ENCODE measurements at regions not wholly inside any gene's neighbourhood (a gene's known extent, or its start where the extent isn't known, plus 50 kb on each side); places are given as distances from the start of the nearest gene placed in this dataset.

DNA sequence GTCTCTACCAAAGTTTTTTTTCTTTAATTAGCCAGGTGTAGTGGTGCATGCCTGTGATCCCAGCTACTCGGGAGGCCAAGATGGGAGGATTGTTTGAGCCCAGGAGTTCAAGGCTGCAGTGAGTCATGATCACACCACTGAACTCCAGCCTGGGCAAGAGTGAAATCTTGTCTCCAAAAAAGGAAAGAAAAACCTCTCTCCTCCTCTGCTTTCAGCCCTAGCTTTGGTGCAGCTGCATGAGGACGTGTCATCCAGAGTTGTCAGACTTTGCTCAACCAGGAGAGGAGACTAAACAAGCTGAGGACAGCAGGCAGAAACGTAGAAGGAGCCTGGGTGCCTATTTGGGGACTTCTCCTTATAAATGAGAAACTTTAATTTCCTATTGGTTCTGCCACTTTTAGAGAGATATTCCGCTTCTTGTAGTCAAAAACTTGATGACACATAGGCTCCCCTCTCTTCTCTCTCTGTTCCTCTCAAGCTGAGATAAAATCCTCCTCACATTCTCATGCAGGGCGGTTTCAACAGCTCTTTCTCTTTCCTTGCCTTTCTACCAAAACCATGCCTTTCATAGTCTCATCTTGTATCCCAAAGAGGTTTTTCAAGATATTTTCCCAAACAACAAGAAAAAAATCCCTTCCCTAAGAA is 205.4 kb downstream of the ARHGAP12 start:
- DNase-seq (ENCODE audit: low spot score) = no peak
- intact Hi-C loops (cut with DNase I) = no loop called here

GRCh38 chr10:31721096-31721495 is 207.5 kb downstream of the ARHGAP12 start:
- intact Hi-C loops (cut with DNase I) = no loop called here
- no peak for DNase-seq (ENCODE audit: low spot score)

DNA sequence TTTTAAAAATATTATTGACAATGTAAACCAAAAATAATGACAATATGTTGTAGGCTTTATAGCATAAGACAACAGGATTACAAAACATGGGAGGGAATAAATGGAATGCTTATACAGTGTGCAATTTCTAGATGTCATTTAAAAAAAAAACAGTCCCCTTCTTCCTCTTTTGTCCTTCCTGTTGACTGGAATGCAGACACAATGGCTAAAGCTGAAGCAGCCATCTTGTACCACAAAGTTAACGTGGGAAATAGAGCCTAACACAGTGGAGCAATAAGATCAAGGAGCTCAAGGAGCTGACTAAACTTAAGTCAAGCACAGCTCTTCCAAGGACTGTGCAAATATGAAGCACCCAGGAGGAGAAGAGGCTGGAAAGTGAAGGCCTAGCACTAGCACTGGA is 208.1 kb downstream of the ARHGAP12 start:
- DNase-seq (ENCODE audit: low spot score) = no peak

GRCh38 chr10:31709476-31709875 is 219.2 kb downstream of the ARHGAP12 start:
- intact Hi-C loops (cut with DNase I) = loop anchor here in 1 of 2 donors (10.0 kb wide), 1 partner anchor 45 kb away; no protein-coding TSS in a partner anchor

More for the DNA sequence above, 208.1 kb downstream of the ARHGAP12 start:
- intact Hi-C loops (cut with DNase I) = no loop called here

GRCh38 chr10:31709028-31709427 is 219.6 kb downstream of the ARHGAP12 start:
- intact Hi-C loops (cut with DNase I) = loop anchor here in 1 of 2 donors (10.0 kb wide), 1 partner anchor 46 kb away; no protein-coding TSS in a partner anchor
- DNase-seq (ENCODE audit: low spot score) = no peak

More at GRCh38 chr10:31709476-31709875, 219.2 kb downstream of the ARHGAP12 start:
- no peak for DNase-seq (ENCODE audit: low spot score)

DNA sequence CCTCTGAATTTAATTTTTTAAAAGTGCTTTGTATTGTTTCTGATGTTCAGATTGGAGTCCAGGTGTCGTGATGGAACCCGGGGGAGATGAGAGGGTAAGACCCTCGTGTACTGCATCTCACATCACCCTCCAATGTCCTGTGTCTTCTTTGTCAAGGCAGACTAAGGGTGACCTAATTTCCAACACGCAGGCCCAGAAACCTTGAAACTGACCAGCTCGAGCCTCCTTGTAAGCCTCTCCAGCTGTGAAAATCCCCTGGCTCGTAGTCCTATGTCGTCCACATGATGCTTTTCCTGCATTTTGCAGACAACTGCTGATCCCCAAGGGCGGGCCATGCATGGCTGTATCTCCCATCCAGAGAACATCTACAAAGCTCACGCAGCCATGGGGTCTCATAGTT is 220.2 kb downstream of the ARHGAP12 start:
- no peak for DNase-seq (ENCODE audit: low spot score)
- intact Hi-C loops (cut with DNase I) = loop anchor here in 1 of 2 donors (10.0 kb wide), 1 partner anchor 46 kb away; no protein-coding TSS in a partner anchor

DNA sequence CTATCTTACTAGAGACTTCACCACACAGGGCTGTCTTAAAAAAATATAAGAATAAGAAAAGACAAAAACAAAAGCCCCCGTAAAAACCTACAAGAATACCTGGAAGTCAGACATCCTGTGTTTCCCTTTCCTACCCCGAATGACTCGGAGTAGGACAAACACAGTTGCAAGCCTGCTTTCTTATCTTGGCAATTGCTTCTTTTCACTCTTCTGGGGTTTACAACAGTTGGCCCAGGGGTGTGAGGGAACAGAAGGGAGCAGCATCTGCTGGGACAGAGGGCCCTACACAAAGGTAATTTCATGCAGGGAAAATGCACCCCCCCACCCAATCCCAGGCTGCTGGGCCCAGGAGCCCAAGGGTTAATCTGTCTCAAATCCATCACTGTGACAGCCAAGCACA is 220.6 kb downstream of the ARHGAP12 start:
- DNase-seq (ENCODE audit: low spot score) = no peak
- intact Hi-C loops (cut with DNase I) = loop anchor here in 1 of 2 donors (10.0 kb wide), 1 partner anchor 47 kb away; no protein-coding TSS in a partner anchor

GRCh38 chr10:31707093-31708039 is 221.3 kb downstream of the ARHGAP12 start:
- peak; percentile 92 for DNase-seq (ENCODE audit: low spot score)

DNA sequence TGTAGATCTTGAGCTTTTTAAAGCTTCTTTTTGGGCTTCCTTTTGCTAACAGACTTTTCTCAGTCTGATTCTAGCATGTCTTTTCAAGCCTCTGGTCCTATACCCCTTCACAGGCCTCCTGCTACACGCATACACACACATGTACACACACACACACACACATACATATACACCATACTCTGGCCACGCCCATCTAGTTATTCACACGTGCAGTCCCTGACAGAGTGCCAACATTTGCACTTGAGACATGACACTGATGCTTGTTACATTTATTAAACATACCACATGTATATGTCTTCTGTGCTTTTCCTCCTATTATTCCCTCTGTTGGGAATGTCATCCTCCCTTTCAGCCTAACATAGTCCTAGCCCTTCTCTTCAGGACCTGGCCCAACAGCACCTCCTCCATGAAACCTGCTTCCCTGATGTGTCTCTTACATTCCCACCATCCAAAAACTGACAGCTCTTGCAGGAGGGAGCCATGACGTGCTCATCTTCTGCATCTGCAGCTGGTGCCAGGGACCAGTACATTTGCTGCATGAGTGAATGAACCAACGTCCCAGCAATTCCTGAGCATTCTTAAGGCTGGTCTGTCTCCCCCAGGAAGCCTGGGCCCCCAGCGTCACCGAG is 222.1 kb downstream of the ARHGAP12 start:
- intact Hi-C loops (cut with DNase I) = loop anchor here in 1 of 2 donors (10.0 kb wide), 1 partner anchor 48 kb away; no protein-coding TSS in a partner anchor
- DNase-seq (ENCODE audit: low spot score) = peak; percentile 86

More at GRCh38 chr10:31707093-31708039, 221.3 kb downstream of the ARHGAP12 start:
- intact Hi-C loops (cut with DNase I) = loop anchor here in 1 of 2 donors (10.0 kb wide), 1 partner anchor 47 kb away; no protein-coding TSS in a partner anchor

DNA sequence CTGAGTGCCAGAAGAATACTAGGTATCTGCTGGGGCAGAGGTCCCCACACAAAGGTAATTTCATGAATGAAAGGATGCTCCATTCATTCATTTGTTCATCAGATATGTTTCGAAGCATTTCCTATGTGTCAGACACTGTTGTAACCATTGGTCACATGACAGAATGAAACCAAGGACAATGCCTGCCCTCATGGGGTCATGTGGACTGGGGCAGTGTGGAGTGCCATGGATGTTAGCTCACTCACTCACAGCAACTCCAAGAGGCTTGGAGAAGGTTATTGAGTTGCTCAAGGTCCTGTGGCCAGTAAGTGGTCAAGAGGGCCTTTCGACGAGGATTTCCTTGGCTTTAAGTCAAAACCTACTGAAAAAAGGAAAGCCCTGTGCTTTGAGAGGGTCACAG is 223.5 kb downstream of the ARHGAP12 start:
- DNase-seq (ENCODE audit: low spot score) = no peak
- intact Hi-C loops (cut with DNase I) = loop anchor here in 1 of 2 donors (10.0 kb wide), 1 partner anchor 50 kb away; no protein-coding TSS in a partner anchor

DNA sequence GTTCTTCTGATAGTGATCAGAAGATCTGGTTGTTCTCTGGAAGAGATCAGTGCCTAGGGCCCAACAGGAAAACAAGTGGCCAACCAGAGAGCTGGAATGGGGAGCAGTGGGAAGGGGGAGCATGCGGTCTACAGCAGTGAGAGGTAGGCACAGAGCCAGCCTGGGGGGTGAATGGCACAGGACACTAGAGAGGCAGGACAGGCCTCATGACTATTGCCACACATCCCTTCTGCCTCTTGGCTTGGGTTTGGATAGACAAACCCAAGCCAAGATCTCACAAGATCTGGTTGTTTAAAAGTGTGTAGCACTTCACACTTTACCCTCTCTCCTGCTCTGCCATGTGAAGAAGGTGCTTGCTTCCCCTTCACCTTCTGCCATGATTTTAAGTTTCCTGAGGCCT is 224.4 kb downstream of the ARHGAP12 start:
- intact Hi-C loops (cut with DNase I) = loop anchor here (5.0 to 10.0 kb wide), 3 partner anchors 48 to 922 kb away; no protein-coding TSS in a partner anchor
- DNase-seq (ENCODE audit: low spot score) = no peak

DNA sequence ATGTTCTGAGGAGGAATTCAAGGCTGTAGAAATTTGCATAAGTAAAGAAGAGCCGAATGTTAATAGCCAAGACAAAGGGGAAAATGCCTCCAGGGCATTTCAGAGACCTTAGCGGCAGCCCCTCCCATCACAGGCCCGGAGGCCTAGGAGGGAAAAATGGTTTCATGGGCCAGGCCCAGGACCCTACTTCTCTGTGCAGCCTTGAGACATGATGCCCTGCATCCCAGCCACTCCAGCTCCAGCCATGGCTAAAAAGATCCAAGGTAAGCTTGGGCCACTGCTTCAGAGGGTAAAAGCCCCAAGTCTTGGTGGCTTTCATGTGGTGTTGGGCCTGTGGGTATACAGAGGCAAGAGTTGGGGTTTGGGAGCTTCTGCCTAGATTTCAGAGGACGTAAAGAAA is 225.7 kb downstream of the ARHGAP12 start:
- intact Hi-C loops (cut with DNase I) = loop anchor here (5.0 to 10.0 kb wide), 3 partner anchors 49 to 921 kb away; no protein-coding TSS in a partner anchor
- DNase-seq (ENCODE audit: low spot score) = no peak

GRCh38 chr10:31702005-31702404 is 226.6 kb downstream of the ARHGAP12 start:
- intact Hi-C loops (cut with DNase I) = loop anchor here (5.0 to 10.0 kb wide), 3 partner anchors 50 to 920 kb away; no protein-coding TSS in a partner anchor
- DNase-seq (ENCODE audit: low spot score) = no peak

DNA sequence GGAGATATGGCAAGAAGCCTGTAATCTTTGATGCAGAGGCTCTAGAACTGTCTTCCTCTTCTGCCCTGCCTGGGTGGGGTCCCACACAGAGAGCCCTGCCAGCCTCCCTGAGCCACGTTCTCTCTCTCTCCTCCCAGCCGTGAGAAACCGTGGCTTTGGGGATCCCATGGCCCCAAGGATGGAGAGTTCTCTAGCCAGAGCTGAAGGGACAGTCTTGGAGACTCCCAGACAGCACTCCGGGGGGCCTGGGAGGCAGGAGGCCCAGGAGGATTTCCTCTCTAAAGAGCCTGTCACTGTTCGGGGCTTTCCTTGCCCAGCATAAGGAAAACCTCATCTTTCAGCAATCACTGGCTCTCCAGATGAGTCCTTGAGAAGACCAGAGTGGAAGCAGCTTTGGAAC is 227.1 kb downstream of the ARHGAP12 start:
- intact Hi-C loops (cut with DNase I) = loop anchor here (5.0 to 10.0 kb wide), 3 partner anchors 51 to 919 kb away; no protein-coding TSS in a partner anchor
- no peak for DNase-seq (ENCODE audit: low spot score)

- intact Hi-C loops (cut with DNase I) = loop anchor here (5.0 to 10.0 kb wide), 3 partner anchors 52 to 918 kb away; no protein-coding TSS in a partner anchor
- no peak for DNase-seq (ENCODE audit: low spot score)
Observed at GRCh38 chr10:31700181-31700611, 228.4 kb downstream of the ARHGAP12 start.

- intact Hi-C loops (cut with DNase I) = no loop called here
- DNase-seq (ENCODE audit: low spot score) = peak; percentile 69
Observed at GRCh38 chr10:31698181-31698830, 230.3 kb downstream of the ARHGAP12 start.

DNA sequence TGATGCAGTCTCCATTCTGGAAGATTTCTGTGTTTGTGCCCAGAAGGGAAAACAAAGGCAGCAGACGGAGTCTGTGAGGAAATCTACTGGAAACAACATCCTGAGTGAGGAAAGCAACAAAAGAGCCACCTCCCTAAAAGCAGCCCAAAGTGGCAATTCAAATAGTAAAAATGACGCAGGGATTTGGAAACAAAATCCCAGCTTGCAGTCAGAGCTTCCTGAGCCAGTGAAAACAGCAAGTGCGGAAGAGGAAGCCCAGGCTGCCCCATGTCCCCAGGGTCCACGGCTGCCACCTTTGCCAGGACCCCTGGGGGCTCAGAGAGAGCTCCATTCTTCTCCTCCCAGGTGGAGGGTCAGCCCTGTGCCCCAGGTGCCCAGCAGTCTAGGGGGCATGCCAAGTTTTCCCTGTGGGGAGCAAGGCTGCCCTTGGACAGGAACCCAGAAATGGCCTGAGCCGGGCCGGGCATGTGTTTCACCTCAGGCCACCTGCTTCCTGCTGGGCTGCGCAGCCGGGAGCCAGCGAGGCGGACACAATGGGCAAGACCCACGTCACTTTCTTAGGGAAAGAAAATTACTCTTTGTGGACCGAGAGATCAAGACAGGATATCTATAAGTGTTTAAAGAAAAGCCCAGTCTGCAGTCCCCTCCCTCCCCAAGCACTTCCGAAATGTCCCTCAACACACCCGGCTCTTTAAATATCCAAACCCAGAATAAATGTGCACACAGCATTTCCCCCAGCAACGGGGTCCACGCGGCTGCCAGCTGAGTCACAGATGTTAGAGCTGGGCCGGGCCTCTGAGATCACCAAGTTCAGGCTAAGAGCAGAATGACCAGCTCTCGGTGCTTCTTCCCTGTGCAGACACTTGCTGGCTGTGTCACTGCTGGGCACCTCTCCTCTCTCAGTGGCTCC is 231.1 kb downstream of the ARHGAP12 start:
- intact Hi-C loops (cut with DNase I) = no loop called here
- DNase-seq (ENCODE audit: low spot score) = peak; percentile 98
